ENCODE measurements at regions not wholly inside any gene's neighbourhood (a gene's known extent, or its start where the extent isn't known, plus 50 kb on each side); places are given as distances from the start of the nearest gene placed in this dataset.

- no peak for DNase-seq (ENCODE audit: low read depth in 6 of 9, low spot score in 9 of 9)
- no peaks in the 10 kb centered on the region for H3K4me1 ChIP-seq (ENCODE audit: control insufficient read depth in 2 of 2, insufficient read depth in 2 of 2, low read length in 2 of 2)
- no peak overlapping the region for H3K27ac ChIP-seq (ENCODE audit: low read depth in 1 of 2, low read length in 1 of 2)
- H3K27me3 ChIP-seq (ENCODE audit: control insufficient read depth in 2 of 2, insufficient read depth in 1 of 2, low read length in 1 of 2), result no peaks in the 10 kb centered on the region
- WGBS, result 96% methylated on average over 4 of the region's 4 CpGs
- H3K36me3 ChIP-seq (ENCODE audit: control insufficient read depth in 2 of 2, insufficient read depth in 2 of 2, low read length in 1 of 2), result no peaks in the 10 kb centered on the region
- no peaks in the 10 kb centered on the region for H3K9me3 ChIP-seq (ENCODE audit: control insufficient read depth in 2 of 2, insufficient read depth in 1 of 2, low read length in 1 of 2)
- H3K4me3 ChIP-seq (ENCODE audit: low read length in 2 of 2), result no peak overlapping the region
Measured at GRCh38 chr2:219723311-219723710, 95.9 kb downstream of the SLC4A3 start.

- Histone ChIP-seq H3K36me3 (ENCODE audit: control insufficient read depth in 2 of 2, insufficient read depth in 2 of 2, low read length in 1 of 2) (no peaks in the 10 kb centered on the region), H3K4me3 (ENCODE audit: low read length in 2 of 2) (no peak overlapping the region), H3K27me3 (ENCODE audit: control insufficient read depth in 2 of 2, insufficient read depth in 1 of 2, low read length in 1 of 2) (no peaks in the 10 kb centered on the region), H3K27ac (ENCODE audit: low read depth in 1 of 2, low read length in 1 of 2) (no peak overlapping the region), H3K4me1 (ENCODE audit: control insufficient read depth in 2 of 2, insufficient read depth in 2 of 2, low read length in 2 of 2) (no peaks in the 10 kb centered on the region), H3K9me3 (ENCODE audit: control insufficient read depth in 2 of 2, insufficient read depth in 1 of 2, low read length in 1 of 2) (no peaks in the 10 kb centered on the region)
- 97% methylated on average over 1 of the region's 1 CpG for WGBS
- DNase-seq (ENCODE audit: low read depth in 6 of 9, low spot score in 9 of 9), result no peak
Measured at GRCh38 chr2:219724628-219725027, 97.2 kb downstream of the SLC4A3 start.

- H3K4me3 ChIP-seq (ENCODE audit: low read length in 2 of 2), result no peak overlapping the region
- H3K4me1 ChIP-seq (ENCODE audit: control insufficient read depth in 2 of 2, insufficient read depth in 2 of 2, low read length in 2 of 2), result no peaks in the 10 kb centered on the region
- H3K27me3 ChIP-seq (ENCODE audit: control insufficient read depth in 2 of 2, insufficient read depth in 1 of 2, low read length in 1 of 2), result no peaks in the 10 kb centered on the region
- no peak overlapping the region for H3K27ac ChIP-seq (ENCODE audit: low read depth in 1 of 2, low read length in 1 of 2)
- H3K9me3 ChIP-seq (ENCODE audit: control insufficient read depth in 2 of 2, insufficient read depth in 1 of 2, low read length in 1 of 2), result no peaks in the 10 kb centered on the region
- no peaks in the 10 kb centered on the region for H3K36me3 ChIP-seq (ENCODE audit: control insufficient read depth in 2 of 2, insufficient read depth in 2 of 2, low read length in 1 of 2)
- 93% methylated on average over 2 of the region's 2 CpGs for WGBS
- no peak for DNase-seq (ENCODE audit: low read depth in 6 of 9, low spot score in 9 of 9)
Measured at GRCh38 chr2:219726916-219727315, 99.5 kb downstream of the SLC4A3 start.

GRCh38 chr2:219727771-219728429 is 100.5 kb downstream of the SLC4A3 start:
- no peaks in the 10 kb centered on the region for H3K4me1 ChIP-seq (ENCODE audit: control insufficient read depth in 2 of 2, insufficient read depth in 2 of 2, low read length in 2 of 2)
- DNase-seq (ENCODE audit: low read depth in 6 of 9, low spot score in 9 of 9), result no peak
- H3K27me3 ChIP-seq (ENCODE audit: control insufficient read depth in 2 of 2, insufficient read depth in 1 of 2, low read length in 1 of 2), result no peaks in the 10 kb centered on the region
- H3K9me3 ChIP-seq (ENCODE audit: control insufficient read depth in 2 of 2, insufficient read depth in 1 of 2, low read length in 1 of 2), result no peaks in the 10 kb centered on the region
- 94% methylated on average over 8 of the region's 8 CpGs for WGBS
- no peak overlapping the region for H3K27ac ChIP-seq (ENCODE audit: low read depth in 1 of 2, low read length in 1 of 2)
- no peaks in the 10 kb centered on the region for H3K36me3 ChIP-seq (ENCODE audit: control insufficient read depth in 2 of 2, insufficient read depth in 2 of 2, low read length in 1 of 2)
- H3K4me3 ChIP-seq (ENCODE audit: low read length in 2 of 2), result no peak overlapping the region

DNA sequence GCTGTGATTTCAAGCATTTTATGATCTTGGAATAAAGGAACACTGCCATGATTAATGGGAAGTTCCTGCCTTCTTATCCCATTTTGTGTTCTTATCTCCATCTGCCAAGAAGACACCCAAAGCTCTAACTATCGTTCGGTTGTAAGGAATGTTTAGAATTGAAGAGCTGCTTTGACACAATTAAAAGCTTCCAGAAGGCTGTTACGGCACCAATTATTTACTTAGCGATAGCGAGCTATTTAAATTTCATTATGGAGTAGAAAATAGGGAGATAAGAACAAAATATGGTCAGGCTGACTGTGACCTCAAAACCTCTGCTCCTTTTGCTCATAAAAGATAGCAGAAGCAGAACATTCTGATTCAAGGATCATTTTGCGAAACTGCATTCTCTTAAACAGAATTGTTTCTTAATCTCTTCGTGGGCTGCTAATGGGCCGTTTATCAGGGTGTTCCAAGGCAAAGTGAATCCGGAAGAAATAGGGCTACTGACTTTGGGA is 101.6 kb downstream of the SLC4A3 start:
- Histone ChIP-seq H3K36me3 (ENCODE audit: control insufficient read depth in 2 of 2, insufficient read depth in 2 of 2, low read length in 1 of 2) (no peaks in the 10 kb centered on the region), H3K27ac (ENCODE audit: low read depth in 1 of 2, low read length in 1 of 2) (no peak overlapping the region), H3K4me1 (ENCODE audit: control insufficient read depth in 2 of 2, insufficient read depth in 2 of 2, low read length in 2 of 2) (no peaks in the 10 kb centered on the region), H3K27me3 (ENCODE audit: control insufficient read depth in 2 of 2, insufficient read depth in 1 of 2, low read length in 1 of 2) (no peaks in the 10 kb centered on the region), H3K9me3 (ENCODE audit: control insufficient read depth in 2 of 2, insufficient read depth in 1 of 2, low read length in 1 of 2) (no peaks in the 10 kb centered on the region), H3K4me3 (ENCODE audit: low read length in 2 of 2) (no peak overlapping the region)
- DNase-seq (ENCODE audit: low read depth in 6 of 9, low spot score in 9 of 9), result no peak
- WGBS, result 82% methylated on average over 9 of the region's 9 CpGs

GRCh38 chr2:219731173-219731572 is 103.7 kb downstream of the SLC4A3 start:
- Histone ChIP-seq H3K4me1 (ENCODE audit: control insufficient read depth in 2 of 2, insufficient read depth in 2 of 2, low read length in 2 of 2) (no peaks in the 10 kb centered on the region), H3K9me3 (ENCODE audit: control insufficient read depth in 2 of 2, insufficient read depth in 1 of 2, low read length in 1 of 2) (no peaks in the 10 kb centered on the region), H3K27me3 (ENCODE audit: control insufficient read depth in 2 of 2, insufficient read depth in 1 of 2, low read length in 1 of 2) (no peaks in the 10 kb centered on the region), H3K4me3 (ENCODE audit: low read length in 2 of 2) (no peak overlapping the region), H3K36me3 (ENCODE audit: control insufficient read depth in 2 of 2, insufficient read depth in 2 of 2, low read length in 1 of 2) (no peaks in the 10 kb centered on the region), H3K27ac (ENCODE audit: low read depth in 1 of 2, low read length in 1 of 2) (no peak overlapping the region)
- DNase-seq (ENCODE audit: low read depth in 6 of 9, low spot score in 9 of 9), result no peak
- WGBS, result 90% methylated on average over 3 of the region's 3 CpGs

- WGBS, result 90% methylated on average over 2 of the region's 2 CpGs
- no peak overlapping the region for H3K27ac ChIP-seq (ENCODE audit: low read depth in 1 of 2, low read length in 1 of 2)
- H3K4me3 ChIP-seq (ENCODE audit: low read length in 2 of 2), result no peak overlapping the region
- H3K27me3 ChIP-seq (ENCODE audit: control insufficient read depth in 2 of 2, insufficient read depth in 1 of 2, low read length in 1 of 2), result no peaks in the 10 kb centered on the region
- H3K36me3 ChIP-seq (ENCODE audit: control insufficient read depth in 2 of 2, insufficient read depth in 2 of 2, low read length in 1 of 2), result no peaks in the 10 kb centered on the region
- no peak for DNase-seq (ENCODE audit: low read depth in 6 of 9, low spot score in 9 of 9)
- no peaks in the 10 kb centered on the region for H3K9me3 ChIP-seq (ENCODE audit: control insufficient read depth in 2 of 2, insufficient read depth in 1 of 2, low read length in 1 of 2)
- H3K4me1 ChIP-seq (ENCODE audit: control insufficient read depth in 2 of 2, insufficient read depth in 2 of 2, low read length in 2 of 2), result no peaks in the 10 kb centered on the region
Measured at GRCh38 chr2:219733106-219733505, 105.7 kb downstream of the SLC4A3 start.

- Histone ChIP-seq H3K36me3 (ENCODE audit: control insufficient read depth in 2 of 2, insufficient read depth in 2 of 2, low read length in 1 of 2) (no peaks in the 10 kb centered on the region), H3K27ac (ENCODE audit: low read depth in 1 of 2, low read length in 1 of 2) (no peak overlapping the region), H3K27me3 (ENCODE audit: control insufficient read depth in 2 of 2, insufficient read depth in 1 of 2, low read length in 1 of 2) (no peaks in the 10 kb centered on the region), H3K4me3 (ENCODE audit: low read length in 2 of 2) (no peak overlapping the region), H3K4me1 (ENCODE audit: control insufficient read depth in 2 of 2, insufficient read depth in 2 of 2, low read length in 2 of 2) (no peaks in the 10 kb centered on the region), H3K9me3 (ENCODE audit: control insufficient read depth in 2 of 2, insufficient read depth in 1 of 2, low read length in 1 of 2) (no peaks in the 10 kb centered on the region)
- WGBS, result 85% methylated on average over 2 of the region's 2 CpGs
- DNase-seq (ENCODE audit: low read depth in 6 of 9, low spot score in 9 of 9), result no peak
Measured at GRCh38 chr2:219733746-219734145, 106.3 kb downstream of the SLC4A3 start.

GRCh38 chr2:219736209-219736608 is 108.8 kb downstream of the SLC4A3 start:
- Histone ChIP-seq H3K4me1 (ENCODE audit: control insufficient read depth in 2 of 2, insufficient read depth in 2 of 2, low read length in 2 of 2) (peaks cover 0 to 2% of the 10 kb centered on the region in 2 donors), H3K36me3 (ENCODE audit: control insufficient read depth in 2 of 2, insufficient read depth in 2 of 2, low read length in 1 of 2) (no peaks in the 10 kb centered on the region), H3K27ac (ENCODE audit: low read depth in 1 of 2, low read length in 1 of 2) (no peak overlapping the region), H3K27me3 (ENCODE audit: control insufficient read depth in 2 of 2, insufficient read depth in 1 of 2, low read length in 1 of 2) (no peaks in the 10 kb centered on the region), H3K4me3 (ENCODE audit: low read length in 2 of 2) (no peak overlapping the region), H3K9me3 (ENCODE audit: control insufficient read depth in 2 of 2, insufficient read depth in 1 of 2, low read length in 1 of 2) (no peaks in the 10 kb centered on the region)
- DNase-seq (ENCODE audit: low read depth in 6 of 9, low spot score in 9 of 9), result peak in 4 of 9 donors; percentile 9 to 41 (median 12)
- 21% methylated on average over 3 of the region's 3 CpGs for WGBS
